ENCODE measurements at regions not wholly inside any gene's neighbourhood (a gene's known extent, or its start where the extent isn't known, plus 50 kb on each side); places are given as distances from the start of the nearest gene placed in this dataset.

DNA sequence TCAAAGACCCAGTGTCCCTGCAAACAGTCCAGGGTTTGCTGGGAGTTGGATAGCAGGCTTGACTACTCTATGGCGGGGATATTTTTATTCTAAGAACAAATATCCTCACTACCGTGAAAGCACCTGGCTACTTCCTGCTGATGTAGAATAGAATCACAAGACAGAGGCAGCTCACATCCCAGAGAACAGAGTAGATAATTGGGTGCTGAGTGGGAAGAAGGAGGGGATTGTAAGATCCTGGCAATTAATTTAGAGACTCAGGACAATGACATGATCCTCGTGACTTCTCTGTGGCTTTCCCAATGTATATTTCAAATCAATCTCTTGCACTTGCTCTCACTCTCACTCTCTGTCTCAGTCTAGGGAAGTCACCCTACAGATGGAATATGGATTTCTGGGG is 341.9 kb upstream of the DCC start:
- no peak for DNase-seq (ENCODE audit: low read depth in 4 of 4, low spot score in 3 of 4)

DNA sequence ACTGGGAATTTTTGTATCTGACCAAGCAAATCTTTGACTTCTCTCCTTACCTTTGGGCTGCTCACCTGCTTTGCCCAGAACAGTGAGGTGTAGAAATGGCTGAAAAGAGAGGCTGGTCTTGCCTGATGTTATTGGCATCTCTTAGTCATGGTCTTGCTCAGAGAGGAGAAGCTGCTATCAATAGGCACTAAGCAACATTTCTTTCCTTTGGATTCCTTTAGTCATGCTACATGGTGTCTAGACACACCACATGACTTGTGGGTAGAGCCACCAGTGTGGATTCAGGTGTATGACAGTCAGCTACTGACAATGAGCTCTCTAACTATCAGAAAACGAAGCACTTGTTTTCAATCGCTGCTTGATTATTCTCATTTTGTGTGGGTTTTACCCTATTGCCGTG is 341.3 kb upstream of the DCC start:
- no peak for DNase-seq (ENCODE audit: low read depth in 4 of 4, low spot score in 3 of 4)

DNA sequence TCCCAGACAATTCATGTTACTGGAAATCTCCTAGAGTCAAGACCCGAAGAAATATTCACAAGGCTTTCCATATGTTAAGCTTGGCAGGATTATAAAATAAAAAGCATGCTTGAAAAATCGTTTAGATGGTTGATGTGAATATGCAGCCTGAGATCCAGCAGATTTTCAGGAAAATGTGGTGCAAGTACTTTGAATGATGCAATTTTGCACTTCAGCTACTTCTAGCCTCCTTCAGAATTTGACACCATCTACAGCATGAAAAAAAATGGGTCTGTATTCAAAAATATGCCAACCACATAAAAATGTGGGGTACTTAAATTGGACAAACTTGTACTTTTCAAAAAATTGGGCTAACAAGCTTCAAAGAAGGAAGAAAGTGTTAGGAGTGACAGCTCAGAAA is 340.6 kb upstream of the DCC start:
- DNase-seq (ENCODE audit: low read depth in 4 of 4, low spot score in 3 of 4) = no peak

DNA sequence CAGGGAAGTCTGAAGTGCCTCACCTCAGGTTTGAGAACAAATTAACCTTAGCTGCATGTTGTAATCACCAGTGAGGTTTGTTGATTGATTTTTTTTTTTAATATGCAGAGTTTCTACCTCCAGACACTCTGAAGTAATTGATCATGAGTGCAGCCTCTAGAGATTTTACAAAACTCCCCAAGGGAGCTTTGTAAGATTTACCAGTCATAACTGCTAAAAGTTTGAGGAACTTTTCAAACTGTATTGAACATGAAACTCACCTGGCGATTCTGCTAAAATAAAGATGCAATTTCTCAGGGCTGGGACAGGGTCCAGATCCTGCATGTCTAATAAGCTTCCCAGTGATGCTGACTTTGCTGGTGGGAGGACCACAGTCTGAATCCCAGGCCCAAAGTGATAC is 339.6 kb upstream of the DCC start:
- no peak for DNase-seq (ENCODE audit: low read depth in 4 of 4, low spot score in 3 of 4)

DNA sequence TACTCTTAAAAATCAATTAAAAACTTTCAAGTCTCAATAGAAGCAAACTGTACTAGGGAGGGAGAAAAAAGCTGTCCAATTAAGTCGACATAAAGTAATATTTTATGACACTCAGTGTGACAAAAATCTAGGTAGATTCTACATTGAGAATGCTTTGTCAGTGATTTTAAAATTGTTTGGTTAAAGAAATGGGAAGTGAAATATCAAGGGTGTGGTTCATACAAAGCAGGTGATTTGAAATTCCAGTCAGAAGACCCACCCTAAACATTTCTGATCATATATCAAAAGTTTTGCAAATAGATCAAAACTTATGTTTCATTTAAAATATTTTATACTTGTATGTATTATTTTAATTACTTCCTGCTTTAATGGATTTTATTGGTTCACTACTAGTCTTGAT is 338.9 kb upstream of the DCC start:
- no peak for DNase-seq (ENCODE audit: low read depth in 4 of 4, low spot score in 3 of 4)

DNA sequence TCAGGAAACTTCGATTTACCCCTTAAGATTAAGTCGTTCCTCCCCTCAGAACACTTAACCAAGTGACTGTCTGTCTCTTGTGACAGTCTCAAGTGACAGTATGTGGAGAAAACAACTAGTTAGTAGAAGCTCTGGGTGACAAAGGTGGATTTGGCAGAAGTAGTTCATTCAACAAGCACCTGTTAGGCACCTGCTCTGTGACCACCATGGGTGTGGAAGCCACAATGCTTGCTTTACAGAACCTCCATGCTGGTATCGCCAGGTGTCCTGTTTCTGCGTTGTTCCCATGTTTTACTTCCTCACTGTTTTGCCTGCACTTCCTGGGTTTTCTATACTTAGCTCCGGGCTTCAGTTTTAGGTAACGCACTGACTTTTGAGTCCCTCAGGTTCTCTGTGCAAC is 337.4 kb upstream of the DCC start:
- no peak for DNase-seq (ENCODE audit: low read depth in 4 of 4, low spot score in 3 of 4)

DNA sequence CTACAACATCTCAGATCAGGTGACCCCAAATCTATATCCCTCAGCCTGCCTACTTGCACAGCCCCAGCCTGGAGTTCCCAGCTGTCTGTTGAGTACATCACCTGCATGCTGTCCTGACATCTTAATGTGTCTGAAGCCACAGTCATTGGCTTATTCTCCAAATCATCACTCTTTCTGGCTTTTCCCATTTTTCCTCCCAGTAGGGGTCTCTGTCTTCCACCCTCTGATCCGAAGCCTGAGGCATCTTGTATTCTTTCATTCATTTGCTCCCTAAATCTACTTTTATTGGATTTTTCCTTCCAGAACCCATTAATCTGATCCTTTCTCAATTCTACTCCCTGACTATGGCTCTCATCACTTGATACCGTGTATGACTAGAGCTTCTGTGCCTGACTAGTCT is 332.9 kb upstream of the DCC start:
- no peak for DNase-seq (ENCODE audit: low read depth in 4 of 4, low spot score in 3 of 4)

DNA sequence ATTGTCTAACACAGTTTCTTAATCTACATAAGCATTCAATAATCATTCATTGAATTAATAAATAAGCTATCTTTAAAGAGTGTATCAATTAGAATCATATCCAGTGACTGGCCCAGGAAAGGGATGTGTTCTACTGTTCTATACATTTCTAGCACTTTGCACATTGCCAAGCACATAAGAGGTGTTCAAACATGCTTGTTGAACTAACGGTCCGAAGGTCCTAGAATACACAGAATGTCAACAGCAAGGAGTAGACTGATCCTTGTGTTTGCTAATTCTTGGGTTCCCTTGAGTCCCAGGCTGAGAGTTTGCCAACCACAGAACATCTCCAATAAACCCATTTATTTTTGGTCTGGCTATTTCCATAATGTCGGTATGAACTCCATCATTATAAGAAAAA is 331.7 kb upstream of the DCC start:
- DNase-seq (ENCODE audit: low read depth in 4 of 4, low spot score in 3 of 4) = no peak

DNA sequence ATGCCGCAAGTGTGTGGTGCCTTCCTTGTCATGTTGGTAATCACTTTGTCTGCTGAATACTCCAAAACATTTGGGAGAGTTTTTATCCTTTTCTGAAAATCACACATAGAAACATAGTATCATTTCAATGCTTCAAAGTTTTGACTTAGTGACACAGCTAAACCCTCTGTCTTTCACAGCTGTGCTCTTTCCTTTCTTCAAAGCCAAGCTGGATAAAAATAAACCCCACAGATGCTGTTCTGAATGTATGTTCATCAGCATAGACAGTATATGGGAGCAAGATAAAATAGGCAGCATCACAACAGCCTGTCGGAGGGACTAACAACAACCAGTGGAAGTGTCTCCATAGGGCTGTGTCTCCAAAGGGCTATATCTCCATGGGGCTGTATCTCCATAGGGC is 331.3 kb upstream of the DCC start:
- no peak for DNase-seq (ENCODE audit: low read depth in 4 of 4, low spot score in 3 of 4)

DNA sequence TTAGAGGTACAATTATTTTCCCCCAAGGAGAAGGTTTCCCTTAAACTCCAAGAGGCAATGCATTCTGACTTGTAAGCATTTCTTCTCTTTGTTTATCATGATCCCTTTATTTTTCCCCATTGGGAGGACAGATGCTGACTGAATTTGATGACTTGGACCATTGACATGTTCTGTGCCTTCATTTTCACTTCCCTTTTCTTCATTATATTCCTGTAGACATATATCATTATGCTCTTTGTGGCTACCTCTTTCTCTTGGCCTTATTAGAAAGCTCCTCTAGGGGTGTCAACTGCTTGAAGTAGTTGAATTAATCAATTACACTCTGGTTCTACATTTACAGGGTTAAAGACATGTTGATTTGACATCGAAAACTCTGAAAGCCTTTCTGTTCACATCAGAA is 330.0 kb upstream of the DCC start:
- DNase-seq (ENCODE audit: low read depth in 4 of 4, low spot score in 3 of 4) = no peak

DNA sequence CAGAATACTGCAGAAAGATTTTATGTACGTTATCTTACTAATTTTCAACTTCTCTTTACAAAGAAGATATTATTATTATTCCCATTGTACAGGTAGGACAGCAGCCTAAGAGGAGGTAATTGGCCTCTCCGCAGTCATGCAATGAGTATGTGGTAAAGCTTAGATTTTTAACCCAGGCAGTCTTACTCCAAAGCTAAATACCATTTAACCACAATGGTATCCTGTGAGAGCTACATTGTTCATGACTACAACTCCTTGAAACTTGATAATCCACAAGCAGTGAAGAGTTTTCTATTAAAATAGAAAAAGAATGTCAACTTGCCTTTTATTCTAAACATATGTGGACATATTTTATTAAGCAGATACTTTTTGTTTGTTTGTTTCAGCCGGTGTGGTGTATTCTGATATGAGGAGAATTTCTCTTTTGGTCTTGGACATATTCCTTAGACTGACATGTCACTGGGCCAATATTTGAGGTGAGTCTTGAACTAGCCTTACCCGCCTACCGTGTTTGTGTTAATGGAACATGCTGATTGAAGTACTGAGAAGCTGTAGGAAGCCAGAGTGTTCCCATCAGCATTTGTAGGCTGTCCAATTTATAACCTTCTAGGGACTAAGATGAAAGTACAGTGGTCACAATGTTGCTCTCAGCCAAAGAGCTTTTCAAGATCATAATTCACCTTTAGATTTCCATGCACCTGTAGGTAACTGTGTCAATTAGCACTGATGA is 293.9 kb upstream of the DCC start:
- DNase-seq (ENCODE audit: low read depth in 4 of 4, low spot score in 3 of 4) = no peak

DNA sequence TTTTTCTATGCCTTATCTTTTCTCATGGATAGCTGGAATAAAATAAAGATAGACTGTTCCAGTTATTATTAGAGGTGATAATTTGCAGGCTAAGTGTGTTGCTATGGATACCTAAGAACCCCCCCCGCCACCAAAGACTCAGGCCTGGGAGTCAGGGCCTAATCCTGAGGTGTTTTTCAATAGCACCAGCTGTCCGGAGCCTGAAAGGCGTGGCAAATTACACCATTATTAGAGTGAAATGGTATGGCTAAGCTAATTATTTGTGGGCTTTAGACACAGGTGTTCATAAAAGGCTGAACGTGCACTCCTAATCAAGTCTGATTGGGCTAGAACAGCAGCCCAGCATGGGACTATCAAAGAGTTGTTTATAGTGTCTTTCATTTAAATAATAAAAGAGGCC is 293.2 kb upstream of the DCC start:
- no peak for DNase-seq (ENCODE audit: low read depth in 4 of 4, low spot score in 3 of 4)

DNA sequence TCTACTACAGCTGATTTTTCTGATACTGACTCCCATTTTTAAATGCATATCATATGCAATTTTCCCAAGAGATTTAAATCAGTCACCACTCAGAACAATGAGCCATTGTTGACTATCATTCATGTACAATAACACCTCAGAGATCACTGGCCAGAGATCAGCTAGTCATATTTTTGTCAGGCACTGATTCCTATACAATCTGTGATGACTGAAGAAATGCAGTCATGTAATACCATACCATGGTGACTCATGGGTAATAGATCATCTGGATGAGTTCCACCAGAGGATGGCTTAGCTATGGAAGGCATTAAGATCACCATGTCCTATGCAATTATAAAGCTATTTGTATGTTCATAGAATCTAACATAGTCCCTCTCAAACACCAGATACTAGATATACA is 285.7 kb upstream of the DCC start:
- DNase-seq (ENCODE audit: low read depth in 4 of 4, low spot score in 3 of 4) = no peak

DNA sequence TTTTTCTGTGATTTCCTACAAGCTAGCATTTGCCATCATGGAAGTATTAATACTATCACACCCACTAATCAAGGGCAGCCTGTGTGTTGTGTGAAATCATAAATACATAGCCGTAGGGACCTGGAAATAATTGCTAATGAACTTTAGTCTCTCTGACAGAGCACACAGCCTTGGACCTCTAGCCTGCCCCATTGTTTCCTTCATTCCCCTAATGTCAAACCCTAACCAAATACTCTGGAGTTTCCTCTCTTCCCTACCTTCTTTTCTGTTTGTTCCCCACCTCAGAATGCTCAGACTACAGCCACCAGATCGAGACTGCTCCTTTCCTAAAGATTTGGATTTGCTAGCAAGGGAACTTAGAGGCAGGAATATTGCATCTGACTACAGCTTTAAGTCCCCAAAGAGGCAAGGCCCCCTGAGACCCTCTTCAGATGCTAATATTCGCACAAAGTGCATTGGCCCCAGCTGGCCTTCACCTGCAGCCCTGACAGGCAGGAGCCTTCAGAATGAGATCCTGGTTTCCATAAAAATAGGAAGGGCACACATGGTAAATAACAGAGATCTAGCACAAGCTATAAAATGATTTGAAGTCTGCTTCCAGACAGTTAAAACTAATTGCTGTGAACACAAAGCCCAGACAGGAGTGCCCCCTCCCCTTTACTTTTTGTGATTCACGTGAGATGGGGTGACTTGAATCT is 279.2 kb upstream of the DCC start:
- DNase-seq (ENCODE audit: low read depth in 4 of 4, low spot score in 3 of 4) = no peak

DNA sequence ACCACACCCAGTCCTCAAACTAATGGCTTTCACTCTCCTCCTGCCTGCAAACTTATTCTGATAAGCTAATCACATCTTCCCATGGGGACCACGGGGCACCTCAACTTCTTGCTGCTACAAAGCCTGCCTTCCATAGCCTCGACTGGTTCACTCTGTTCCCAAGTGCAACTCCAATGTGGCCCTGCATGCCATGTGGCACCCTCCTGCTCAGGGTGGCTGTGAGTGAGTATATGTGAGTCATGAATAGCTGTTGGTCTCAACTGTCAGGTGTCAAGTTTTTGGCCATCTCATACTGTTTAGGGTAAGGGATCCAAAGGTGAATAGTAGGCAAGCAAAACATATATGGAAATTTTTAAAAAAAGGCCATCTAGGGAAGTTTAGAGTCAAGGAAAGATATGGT is 276.1 kb upstream of the DCC start:
- DNase-seq (ENCODE audit: low read depth in 4 of 4, low spot score in 3 of 4) = no peak

DNA sequence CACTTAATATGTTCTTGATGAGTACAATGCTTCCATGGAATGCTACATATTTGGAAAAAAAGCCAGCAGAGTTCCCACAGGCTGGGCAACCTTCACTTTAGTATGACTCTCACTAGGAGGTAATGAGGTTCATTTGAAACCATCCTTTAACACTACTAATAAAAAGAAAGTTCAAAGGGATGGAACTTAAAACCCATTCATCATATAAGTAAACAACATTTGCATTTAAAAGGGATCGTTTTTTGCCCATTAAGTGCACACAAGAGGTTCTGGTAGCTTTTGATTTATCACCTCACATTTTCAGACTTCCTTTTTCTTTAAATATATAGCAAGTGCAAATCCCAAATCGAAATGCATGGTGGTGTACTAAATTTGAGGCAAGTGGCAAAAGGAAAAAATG is 270.8 kb upstream of the DCC start:
- no peak for DNase-seq (ENCODE audit: low read depth in 4 of 4, low spot score in 3 of 4)

DNA sequence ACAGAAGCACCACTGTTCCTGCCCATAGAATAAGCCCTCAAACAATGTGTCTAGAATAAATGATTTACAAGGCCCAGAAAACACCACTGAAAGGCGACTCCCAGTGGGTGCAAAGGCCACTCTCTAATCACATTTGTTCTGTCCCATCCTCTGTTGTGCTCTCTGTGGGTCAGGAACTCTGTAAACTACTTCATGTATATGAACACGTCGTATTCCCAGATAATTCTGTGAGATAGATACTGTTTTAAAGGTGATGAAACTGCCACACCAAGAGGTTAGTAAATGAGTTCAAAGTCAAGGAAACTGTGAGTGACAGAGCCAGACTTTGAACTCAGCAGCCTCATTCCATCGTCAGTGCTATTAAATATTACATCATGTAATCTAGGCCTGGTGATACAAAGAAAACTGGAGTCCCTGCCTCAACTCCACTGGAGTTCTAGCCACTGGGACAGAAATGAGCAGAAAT is 269.7 kb upstream of the DCC start:
- DNase-seq (ENCODE audit: low read depth in 4 of 4, low spot score in 3 of 4) = peak in 3 of 4 donors; percentile 12 to 32 (median 14)

DNA sequence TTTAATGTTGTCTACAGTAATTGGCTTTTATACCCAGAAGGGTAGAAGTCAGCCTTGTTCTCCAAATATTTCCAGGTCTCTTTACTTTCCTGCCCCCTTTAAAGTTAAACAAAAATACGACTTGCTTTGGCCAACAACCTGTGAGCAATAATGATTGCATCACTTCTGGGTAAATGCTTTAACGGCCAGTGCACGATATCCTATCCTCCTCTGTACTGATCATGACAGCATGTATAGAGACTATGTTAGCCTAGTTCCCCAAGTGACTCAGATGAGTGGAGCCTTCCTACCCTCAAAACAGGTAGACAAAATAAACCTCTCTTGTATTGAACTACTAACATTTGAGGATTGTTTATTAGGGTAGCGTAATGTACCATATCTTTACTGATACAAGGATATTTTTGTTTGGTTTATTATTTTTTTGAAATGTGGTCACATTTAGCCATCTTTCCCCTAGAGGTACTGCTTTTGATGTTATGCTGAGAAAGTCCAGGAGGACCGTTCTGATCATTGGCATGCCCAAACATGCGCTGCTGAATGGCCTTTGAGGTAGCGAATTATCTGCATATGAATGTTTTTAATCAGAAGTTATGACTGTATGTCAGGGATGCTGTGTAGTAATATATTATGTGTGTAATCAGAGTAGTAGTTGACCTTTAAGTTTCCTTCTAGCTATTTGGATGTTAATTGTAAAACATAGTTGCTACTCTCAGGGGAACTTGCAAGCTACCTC is 262.6 kb upstream of the DCC start:
- DNase-seq (ENCODE audit: low read depth in 4 of 4, low spot score in 3 of 4) = no peak

DNA sequence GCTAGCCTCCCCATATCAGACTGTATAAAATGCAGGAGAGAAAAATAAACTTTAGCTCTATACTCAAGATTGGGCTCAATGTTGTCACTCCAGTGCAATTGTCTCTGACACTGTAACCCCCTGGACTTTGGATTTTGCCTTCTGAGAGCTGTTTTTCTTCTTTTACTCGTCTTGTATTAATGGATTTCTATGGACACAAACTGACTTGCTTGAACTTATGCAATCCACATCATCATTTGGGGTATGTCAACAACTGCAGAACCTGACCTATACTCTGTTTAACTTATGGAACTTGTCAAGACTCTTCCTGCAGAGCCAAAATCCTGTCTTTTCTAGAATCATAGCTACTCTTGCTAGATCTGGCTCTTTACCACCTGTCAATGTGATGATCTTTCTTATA is 257.8 kb upstream of the DCC start:
- DNase-seq (ENCODE audit: low read depth in 4 of 4, low spot score in 3 of 4) = no peak

DNA sequence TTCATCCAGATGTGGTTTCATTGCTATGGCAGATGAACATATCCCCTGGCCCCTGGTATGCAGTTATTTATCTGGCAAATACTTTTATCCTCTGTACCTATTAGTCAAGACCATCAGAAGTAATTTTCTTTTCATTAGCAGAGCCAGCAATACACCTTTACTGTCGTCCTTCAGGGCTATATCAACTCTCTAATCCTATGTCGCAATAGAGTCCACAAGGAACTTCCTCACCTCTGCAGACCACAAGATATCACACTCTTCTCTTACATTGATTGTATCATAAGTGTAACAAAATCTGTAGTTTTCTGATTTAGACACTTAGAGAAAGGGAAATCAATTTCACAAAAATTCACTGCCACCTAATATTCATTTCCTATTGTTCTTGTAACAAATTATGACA is 252.9 kb upstream of the DCC start:
- no peak for DNase-seq (ENCODE audit: low read depth in 4 of 4, low spot score in 3 of 4)

DNA sequence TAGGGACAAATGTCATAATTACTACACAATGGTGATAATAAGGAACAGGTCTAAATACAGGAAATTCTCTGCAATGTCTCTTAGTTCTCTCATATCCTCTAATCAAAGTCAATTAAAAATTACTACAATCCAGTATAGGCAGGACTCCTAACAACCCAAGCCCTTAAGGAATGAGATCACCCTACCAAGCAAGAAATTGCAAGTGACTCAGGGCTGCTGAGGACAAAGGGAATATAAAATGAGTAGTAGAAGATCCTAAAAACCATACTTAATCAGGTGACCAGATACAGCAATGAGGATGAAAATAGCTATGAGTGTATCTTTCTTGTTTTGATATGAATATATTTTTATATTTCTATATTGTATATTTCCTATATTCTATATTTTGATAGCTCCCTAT is 250.0 kb upstream of the DCC start:
- DNase-seq (ENCODE audit: low read depth in 4 of 4, low spot score in 3 of 4) = no peak

DNA sequence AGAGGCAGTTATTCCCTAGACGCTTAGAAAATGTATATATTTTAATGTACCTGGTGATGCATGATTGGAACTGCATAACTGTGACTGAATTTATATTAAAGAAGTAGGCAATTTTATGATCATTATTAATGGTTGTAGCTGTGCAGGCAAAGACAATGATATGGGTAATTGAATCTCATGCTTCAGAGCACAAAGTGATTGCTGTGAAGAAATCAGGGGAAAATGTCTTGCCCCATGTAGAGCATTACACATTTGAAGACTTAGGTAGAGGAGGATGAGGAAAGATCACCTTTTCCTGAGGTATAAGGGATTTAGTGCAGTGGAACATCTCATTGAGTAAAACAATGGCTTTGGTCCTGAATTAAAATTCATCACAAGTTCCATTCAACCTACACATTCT is 246.8 kb upstream of the DCC start:
- no peak for DNase-seq (ENCODE audit: low read depth in 4 of 4, low spot score in 3 of 4)
